ENCODE measurements at regions not wholly inside any gene's neighbourhood (a gene's known extent, or its start where the extent isn't known, plus 50 kb on each side); places are given as distances from the start of the nearest gene placed in this dataset.

- DNase-seq (ENCODE audit: low spot score) = no peak
- intact Hi-C loops (cut with micrococcal nuclease; ENCODE audit: unreplicated experiment) = no loop called here
- POLR2A ChIA-PET = interaction anchor here (0.6 kb wide), 1 partner anchor 911 kb away, joined by 3 read pairs; no protein-coding TSS in a partner anchor
- Histone ChIP-seq H4K20me1 (ENCODE audit: insufficient read depth, low read length) (no peaks in the 10 kb centered on the region), H3K4me1 (ENCODE audit: insufficient read depth, low read length, poor library complexity, severe bottlenecking) (no peaks in the 10 kb centered on the region), H3K79me2 (ENCODE audit: insufficient read depth, low read depth, low read length) (no peaks in the 10 kb centered on the region), H2AFZ (ENCODE audit: low read length) (no peak overlapping the region), H3K9me2 (ENCODE audit: insufficient read depth, low read length) (no peaks in the 10 kb centered on the region), H3K4me2 (ENCODE audit: low read length) (no peak overlapping the region), H3K9me3 (ENCODE audit: low read length) (no peaks in the 10 kb centered on the region), H3K27ac (ENCODE audit: low read depth, low read length, poor library complexity, severe bottlenecking) (no peak overlapping the region), H3K36me3 (ENCODE audit: insufficient read depth, low read length) (no peaks in the 10 kb centered on the region), H3K4me3 (ENCODE audit: low read depth, low read length, poor library complexity, severe bottlenecking) (no peak overlapping the region)
- no TSS peak for BruUV-seq (replicated peaks)
- CTCF ChIA-PET (ENCODE audit: unreplicated experiment) = no interaction called here
- TF ChIP-seq EZH2phosphoT487 (IDR thresholded peaks at IDR 0.05; ENCODE audit: borderline replicate concordance, low read depth, low read length) = no peak
- no peak for TF ChIP-seq CTCF (conservative IDR thresholded peaks at IDR 0.05; ENCODE audit: low read length)
Measured at GRCh38 chr6:142521791-142522190, 220.0 kb downstream of the ADGRG6 start.

- H3K9me2 ChIP-seq (ENCODE audit: insufficient read depth, low read length) = no peaks in the 10 kb centered on the region
- H3K36me3 ChIP-seq (ENCODE audit: insufficient read depth, low read length) = no peaks in the 10 kb centered on the region
- H2AFZ ChIP-seq (ENCODE audit: low read length) = no peak overlapping the region
- intact Hi-C loops (cut with micrococcal nuclease; ENCODE audit: unreplicated experiment) = no loop called here
- H3K4me2 ChIP-seq (ENCODE audit: low read length) = no peak overlapping the region
- no peak for TF ChIP-seq CTCF (conservative IDR thresholded peaks at IDR 0.05; ENCODE audit: low read length)
- TF ChIP-seq EZH2phosphoT487 (IDR thresholded peaks at IDR 0.05; ENCODE audit: borderline replicate concordance, low read depth, low read length) = no peak
- POLR2A ChIA-PET = interaction anchor here (1.1 kb wide), 1 partner anchor 51 kb away, joined by 5 read pairs; no protein-coding TSS in a partner anchor
- H3K9me3 ChIP-seq (ENCODE audit: low read length) = no peaks in the 10 kb centered on the region
- H4K20me1 ChIP-seq (ENCODE audit: insufficient read depth, low read length) = no peaks in the 10 kb centered on the region
- no peaks in the 10 kb centered on the region for H3K4me1 ChIP-seq (ENCODE audit: insufficient read depth, low read length, poor library complexity, severe bottlenecking)
- H3K79me2 ChIP-seq (ENCODE audit: insufficient read depth, low read depth, low read length) = no peaks in the 10 kb centered on the region
- CTCF ChIA-PET (ENCODE audit: unreplicated experiment) = no interaction called here
- BruUV-seq (replicated peaks) = no TSS peak
- no peak overlapping the region for H3K27ac ChIP-seq (ENCODE audit: low read depth, low read length, poor library complexity, severe bottlenecking)
- H3K4me3 ChIP-seq (ENCODE audit: low read depth, low read length, poor library complexity, severe bottlenecking) = no peak overlapping the region
- DNase-seq (ENCODE audit: low spot score) = no peak
Measured at GRCh38 chr6:142523515-142524375, 221.9 kb downstream of the ADGRG6 start.

- no TSS peak for BruUV-seq (replicated peaks)
- Histone ChIP-seq H2AFZ (ENCODE audit: low read length) (no peak overlapping the region), H3K36me3 (ENCODE audit: insufficient read depth, low read length) (no peaks in the 10 kb centered on the region), H3K4me3 (ENCODE audit: low read depth, low read length, poor library complexity, severe bottlenecking) (no peak overlapping the region), H3K4me2 (ENCODE audit: low read length) (no peak overlapping the region), H4K20me1 (ENCODE audit: insufficient read depth, low read length) (no peaks in the 10 kb centered on the region), H3K9me2 (ENCODE audit: insufficient read depth, low read length) (no peaks in the 10 kb centered on the region), H3K4me1 (ENCODE audit: insufficient read depth, low read length, poor library complexity, severe bottlenecking) (no peaks in the 10 kb centered on the region), H3K27ac (ENCODE audit: low read depth, low read length, poor library complexity, severe bottlenecking) (no peak overlapping the region), H3K79me2 (ENCODE audit: insufficient read depth, low read depth, low read length) (no peaks in the 10 kb centered on the region), H3K9me3 (ENCODE audit: low read length) (no peaks in the 10 kb centered on the region)
- TF ChIP-seq CTCF (conservative IDR thresholded peaks at IDR 0.05; ENCODE audit: low read length) (no peak), EZH2phosphoT487 (IDR thresholded peaks at IDR 0.05; ENCODE audit: borderline replicate concordance, low read depth, low read length) (no peak)
- POLR2A ChIA-PET = no interaction called here
- CTCF ChIA-PET (ENCODE audit: unreplicated experiment) = no interaction called here
- intact Hi-C loops (cut with micrococcal nuclease; ENCODE audit: unreplicated experiment) = no loop called here
- no peak for DNase-seq (ENCODE audit: low spot score)
Measured at GRCh38 chr6:142530566-142530965, 228.8 kb downstream of the ADGRG6 start.
